HTR-8/SVneo (cell line): ENCODE measurements at regions not wholly inside any gene's neighbourhood (a gene's known extent, or its start where the extent isn't known, plus 50 kb on each side); places are given as distances from the start of the nearest gene placed in this dataset.

Experiments
- DNase-seq: peaks from one replicate; pipeline ENCODE4 v3.0.0; 2011; ENCODE audit warnings: low spot score, mixed read lengths; ENCODE audit not compliant: insufficient read length
- FAIRE-seq: peaks from 2 replicates; lab custom pipeline; 2011; peaks lifted over from hg19 to GRCh38; lab: Jason Lieb, UNC

DNA sequence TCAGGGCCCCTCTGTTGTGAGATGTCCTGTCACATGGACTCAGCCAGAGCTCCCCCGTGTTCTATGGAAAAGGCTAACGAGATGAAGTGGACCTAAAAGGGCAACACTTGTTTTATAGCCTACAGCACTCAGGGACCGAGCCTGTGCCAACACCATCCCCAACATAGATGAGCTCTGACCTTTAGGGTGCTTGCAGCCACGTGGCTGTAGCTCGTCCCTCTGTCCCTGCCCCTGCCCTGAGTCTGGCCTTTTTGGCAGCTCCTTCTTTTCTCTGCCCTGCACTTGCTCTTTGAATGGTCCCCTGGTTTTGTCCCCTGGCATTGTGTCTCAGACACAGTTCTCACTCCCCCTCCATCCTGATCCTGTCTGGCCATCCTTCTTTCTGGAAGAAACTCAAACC is 81.2 kb upstream of the GDF10 start:
- FAIRE-seq = no peak
- DNase-seq = no peak

DNA sequence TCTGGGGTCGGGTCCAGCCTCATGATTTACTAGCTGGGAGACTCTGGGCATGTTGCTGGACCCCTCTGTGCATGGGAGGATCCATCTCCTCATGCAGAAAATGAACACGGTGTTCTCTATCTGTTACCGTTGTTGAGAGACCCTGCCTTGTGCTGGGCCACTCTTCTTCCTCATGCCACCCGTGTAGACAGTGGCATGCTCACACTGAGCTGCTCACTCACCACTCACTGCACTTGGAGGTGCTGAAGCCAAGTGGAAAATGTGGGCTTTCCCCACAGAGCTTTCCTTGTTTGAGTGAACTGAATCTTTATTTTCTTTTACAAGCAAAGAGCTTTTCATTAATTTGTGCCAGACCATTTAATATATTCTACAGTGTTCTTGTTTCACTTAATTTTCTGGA is 77.5 kb upstream of the GDF10 start:
- no peak for FAIRE-seq
- DNase-seq = no peak

- no peak for FAIRE-seq
- no peak for DNase-seq
These were observed 76.8 kb upstream of the GDF10 start for GRCh38 chr10:47223236-47223635.

- DNase-seq (no peak), FAIRE-seq (no peak)
These were observed 75.3 kb upstream of the GDF10 start for GRCh38 chr10:47224546-47225218.

GRCh38 chr10:47225219-47225927 is 74.6 kb upstream of the GDF10 start:
- no peak for FAIRE-seq
- DNase-seq = no peak

DNA sequence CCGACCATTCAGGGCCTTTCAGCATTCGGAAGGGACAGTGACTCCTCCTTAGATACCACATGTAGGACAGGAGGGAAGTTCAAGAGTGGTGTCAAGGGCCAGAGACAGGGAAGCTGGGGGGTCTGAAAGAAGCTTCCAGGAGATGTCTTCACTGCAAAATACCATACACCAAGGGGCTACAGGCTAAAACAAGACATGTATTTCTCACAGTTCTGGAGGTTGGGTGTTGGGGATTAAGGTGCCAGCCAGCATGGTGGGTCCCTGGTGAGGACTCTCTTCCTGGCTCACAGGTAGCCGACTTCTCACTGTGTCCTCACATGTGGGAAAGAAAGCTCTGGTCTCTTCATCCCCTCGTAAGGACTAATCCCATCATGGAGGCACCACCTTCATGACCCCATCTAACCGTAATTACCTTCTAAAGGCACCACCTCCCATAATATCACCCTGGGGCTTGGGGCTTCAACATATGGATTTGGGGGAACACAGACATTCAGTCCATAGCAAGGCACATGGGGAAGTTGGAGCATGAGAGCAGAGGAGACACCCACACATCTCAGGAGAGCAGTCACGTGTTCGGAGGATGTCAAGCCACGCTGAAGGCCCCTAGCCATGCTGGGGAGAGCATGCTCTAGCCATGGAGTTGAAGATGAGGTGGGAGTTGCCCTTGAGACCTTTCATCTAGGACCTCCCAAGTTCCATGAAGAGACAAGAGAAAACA is 73.9 kb upstream of the GDF10 start:
- FAIRE-seq (no peak), DNase-seq (no peak)

GRCh38 chr10:47230482-47230881 is 69.5 kb upstream of the GDF10 start:
- no peak for FAIRE-seq

DNA sequence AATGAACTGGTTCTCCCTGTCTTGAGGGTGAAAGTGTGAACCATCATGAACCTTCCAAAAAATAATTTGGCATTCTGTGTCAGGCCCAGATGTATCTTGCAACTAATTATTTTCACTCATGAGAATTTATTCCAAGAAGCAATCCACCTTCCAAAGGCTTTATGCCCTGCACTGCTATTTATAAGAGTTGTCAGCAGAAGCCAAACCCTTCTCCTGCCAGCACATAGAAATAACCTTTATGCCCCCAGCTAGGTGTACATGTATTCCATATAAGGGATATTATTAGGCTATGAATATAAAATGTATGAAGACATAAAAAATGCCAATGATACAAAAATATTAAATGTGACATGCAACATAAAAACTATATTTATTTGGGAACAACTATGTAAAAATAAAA is 69.0 kb upstream of the GDF10 start:
- no peak for FAIRE-seq

More at GRCh38 chr10:47230482-47230881, 69.5 kb upstream of the GDF10 start:
- DNase-seq = no peak

GRCh38 chr10:47231414-47231813 is 68.6 kb upstream of the GDF10 start:
- FAIRE-seq = no peak
- no peak for DNase-seq

More for the DNA sequence above, 69.0 kb upstream of the GDF10 start:
- DNase-seq = no peak

GRCh38 chr10:47233631-47234030 is 66.4 kb upstream of the GDF10 start:
- FAIRE-seq = no peak
- DNase-seq = no peak

DNA sequence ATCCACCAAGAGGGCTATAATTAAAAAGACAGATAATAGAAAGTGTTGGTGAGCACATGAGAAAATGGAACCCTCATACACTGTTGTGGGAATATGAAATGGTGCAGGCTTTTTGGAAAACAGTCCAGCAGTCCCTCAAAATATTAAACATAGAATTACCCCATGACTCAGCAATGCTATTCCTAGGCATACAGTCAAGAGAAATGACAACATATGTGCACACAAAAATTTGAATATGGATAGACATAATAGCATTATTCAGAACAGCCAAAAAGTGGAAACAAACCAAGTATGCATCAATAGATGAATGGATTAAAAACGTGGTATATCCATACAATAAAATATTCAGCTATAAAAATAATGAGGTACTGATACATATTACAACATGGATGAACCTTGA is 64.5 kb upstream of the GDF10 start:
- FAIRE-seq (no peak), DNase-seq (no peak)

DNA sequence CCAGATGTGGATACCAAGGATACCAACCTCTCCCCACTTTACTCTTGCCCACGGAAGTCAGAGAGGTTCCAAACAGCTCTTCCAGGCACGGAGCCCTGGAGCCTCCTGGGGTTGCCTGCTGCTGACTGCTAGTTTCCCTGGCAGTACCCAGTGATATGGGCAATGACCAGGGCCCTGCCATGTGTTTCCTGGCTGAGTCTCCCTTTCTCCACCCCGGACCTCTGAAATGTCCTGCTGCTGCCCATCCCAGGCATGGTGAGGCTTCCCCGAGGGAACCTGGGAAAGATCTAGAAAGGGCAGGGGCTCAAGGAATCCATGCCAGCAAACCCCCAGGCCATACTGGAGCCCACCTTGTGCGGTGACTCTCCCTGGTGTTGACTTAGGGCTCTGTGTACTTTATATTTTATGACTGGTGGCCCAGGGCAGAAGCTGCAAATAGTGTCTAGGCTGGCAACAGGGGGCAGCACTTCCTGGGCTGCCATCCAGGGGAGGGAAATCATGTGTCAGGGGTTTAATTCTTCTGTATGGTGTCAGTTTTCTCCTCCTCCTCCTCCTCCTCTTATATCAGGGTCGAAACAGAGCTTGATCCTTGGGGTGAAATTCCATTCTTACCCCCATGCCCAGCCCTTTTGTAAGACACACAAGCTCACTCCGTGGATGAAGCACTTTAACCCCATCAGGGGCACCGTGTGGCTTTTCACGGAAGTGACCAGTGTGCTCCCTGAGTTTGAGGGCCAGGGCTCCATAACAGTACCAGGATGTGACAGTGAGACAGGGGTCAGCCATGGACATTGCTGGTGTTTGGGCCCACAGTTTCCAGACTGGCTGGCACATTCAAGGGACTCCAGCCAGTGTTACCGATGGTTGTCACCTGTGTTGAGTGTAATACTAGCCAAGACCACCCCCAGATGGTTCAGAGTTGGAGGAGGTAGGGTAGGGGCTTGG is 62.4 kb upstream of the GDF10 start:
- DNase-seq = no peak
- FAIRE-seq = no peak

GRCh38 chr10:47238331-47239095 is 61.5 kb upstream of the GDF10 start:
- FAIRE-seq = no peak
- no peak for DNase-seq

DNA sequence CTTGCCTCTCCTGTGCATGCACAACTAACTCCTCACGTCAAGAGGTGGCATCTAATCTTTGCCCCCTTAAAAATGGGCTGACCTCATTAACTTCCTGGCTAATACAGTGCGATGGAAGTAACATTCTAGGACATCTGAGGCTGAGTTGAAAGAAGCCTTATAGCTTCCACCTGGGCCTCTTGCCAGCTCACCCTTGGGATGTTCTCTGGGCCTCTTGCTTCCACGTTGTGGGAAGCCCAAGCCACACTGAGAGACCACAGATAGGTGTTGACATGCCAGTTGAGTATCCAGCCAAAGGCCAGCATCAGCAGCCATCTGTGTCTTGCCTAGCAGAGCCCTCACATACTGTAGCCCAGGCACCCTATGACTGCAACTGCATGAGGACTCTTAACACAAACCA is 60.8 kb upstream of the GDF10 start:
- FAIRE-seq (no peak), DNase-seq (no peak)

DNA sequence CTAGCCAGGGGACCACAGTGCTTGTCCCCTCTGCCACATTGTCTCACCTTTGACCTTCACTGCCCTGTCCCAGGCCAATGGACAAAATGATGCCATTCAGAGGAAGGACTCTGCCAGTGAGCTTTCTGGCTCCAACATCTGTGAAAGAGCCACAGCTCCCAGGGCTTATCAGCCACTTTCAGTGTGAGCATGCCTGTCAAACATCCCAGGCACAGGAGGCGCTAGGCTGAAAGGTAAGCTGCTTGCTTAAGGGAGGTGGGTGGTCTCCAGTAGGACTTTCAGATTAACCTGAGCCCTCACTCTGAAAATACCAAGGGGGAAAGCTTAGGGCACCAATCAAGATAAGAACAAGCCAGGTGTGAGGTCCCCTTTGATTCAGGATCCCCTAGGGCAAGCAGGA is 59.8 kb upstream of the GDF10 start:
- DNase-seq = no peak

GRCh38 chr10:47241256-47241655 is 58.7 kb upstream of the GDF10 start:
- no peak for FAIRE-seq
- no peak for DNase-seq

More for the DNA sequence above, 59.8 kb upstream of the GDF10 start:
- FAIRE-seq = no peak

DNA sequence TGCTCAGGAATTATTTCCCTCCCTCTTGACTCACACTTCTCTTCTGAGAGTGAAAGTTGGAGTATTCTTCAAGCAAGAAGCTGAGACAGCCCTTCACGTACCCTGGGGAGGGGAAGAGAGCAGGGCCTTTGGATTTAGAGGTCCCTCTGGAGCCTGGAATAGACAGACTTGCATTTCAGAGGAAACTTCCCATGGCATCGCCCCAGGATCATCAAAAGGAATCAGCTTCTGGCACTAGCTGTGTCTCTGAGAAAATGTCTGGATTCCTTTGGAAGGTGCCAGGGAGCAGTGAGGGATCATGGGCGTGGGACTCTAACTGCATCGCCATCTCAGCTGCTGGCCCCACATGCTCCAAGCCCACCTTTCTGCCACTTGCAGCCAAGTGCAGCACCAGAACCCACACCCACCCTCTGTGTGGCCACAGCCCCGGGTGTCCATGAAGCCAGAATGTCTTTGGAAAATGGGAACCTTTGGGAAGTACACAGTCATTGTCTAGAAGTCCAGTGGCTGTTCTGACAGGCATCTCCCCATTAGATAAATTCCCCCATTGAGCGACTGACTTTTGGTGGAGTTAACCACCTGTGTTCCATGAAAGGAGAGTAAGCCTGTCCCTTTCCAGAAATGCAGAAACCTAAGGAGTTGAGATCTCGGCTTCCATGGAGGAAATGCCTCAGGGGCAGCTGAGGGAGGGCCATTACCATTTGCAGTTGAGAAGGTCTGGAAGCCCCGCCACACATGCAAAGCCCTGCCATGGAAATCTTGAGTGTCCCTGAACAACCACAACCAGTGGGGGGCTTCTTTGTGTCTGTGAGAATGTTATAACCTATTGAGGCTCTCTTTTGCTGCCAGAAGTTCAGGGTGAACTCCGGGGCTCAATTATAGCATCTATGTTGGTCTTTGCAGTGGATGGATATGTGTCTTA is 57.8 kb upstream of the GDF10 start:
- no peak for DNase-seq
- no peak for FAIRE-seq

- FAIRE-seq (no peak), DNase-seq (no peak)
These were observed 56.6 kb upstream of the GDF10 start for GRCh38 chr10:47243356-47243755.
